WTC11 (cell line): ENCODE measurements at regions not wholly inside any gene's neighbourhood (a gene's known extent, or its start where the extent isn't known, plus 50 kb on each side); places are given as distances from the start of the nearest gene placed in this dataset.

Experiments used
- ATAC-seq: fragments of 200-7000 bp; cut with Tn5 transposase; 2 replicates; pipeline ENCODE4 v1.10.0; 2021; ENCODE audit warnings: mild to moderate bottlenecking, moderate library complexity
- CTCF ChIA-PET: fragments of 300-600 bp; sonication (Branson Sonifier 250); formaldehyde crosslinking; loops from one replicate; lab custom pipeline; 2021; ENCODE audit warnings: antibody characterized with exemption; lab: Charles Lee
- POLR2A ChIA-PET: fragments of 350-600 bp; sonication (Branson Sonifier 250); formaldehyde crosslinking; loops from one replicate; lab custom pipeline; 2021; ENCODE audit warnings: antibody characterized with exemption; lab: Charles Lee
- DNase-seq: peaks from one replicate; pipeline ENCODE4 v3.0.0; 2021; ENCODE audit warnings: low spot score
- H3K27ac Mint-ChIP-seq: 2 replicates; pipeline ENCODE4 v1.8.0; 2021; ENCODE audit warnings: mixed read lengths
- H3K27me3 Mint-ChIP-seq: 2 replicates; pipeline ENCODE4 v1.8.0; 2021; ENCODE audit warnings: low read depth, mild to moderate bottlenecking, moderate library complexity, mixed read lengths
- H3K36me3 Mint-ChIP-seq: 2 replicates; pipeline ENCODE4 v1.8.0; 2021; ENCODE audit warnings: mixed read lengths
- H3K4me1 Mint-ChIP-seq: 2 replicates; pipeline ENCODE4 v1.8.0; 2022; ENCODE audit warnings: mixed read lengths
- H3K4me3 Mint-ChIP-seq: 2 replicates; pipeline ENCODE4 v1.8.0; 2021; ENCODE audit warnings: mild to moderate bottlenecking, moderate library complexity, mixed read lengths
- H3K9me3 Mint-ChIP-seq: 2 replicates; pipeline ENCODE4 v1.8.0; 2021; ENCODE audit warnings: mixed read lengths
- E2F4 ChIP-seq: sonication (generic); formaldehyde crosslinking; IDR thresholded peaks from 2 replicates; pipeline ENCODE4 v1.8.1; 2022; ENCODE audit warnings: low read depth, mild to moderate bottlenecking, moderate library complexity, missing genetic modification reagents, borderline replicate concordance
- ETV6 ChIP-seq: sonication (generic); formaldehyde crosslinking; IDR thresholded peaks from 2 replicates; pipeline ENCODE4 v1.8.1; 2022; ENCODE audit warnings: mild to moderate bottlenecking, missing genetic modification reagents
- GRHL2 ChIP-seq: fragments of 250-450 bp; sonication (Bioruptor Pico); IDR thresholded peaks from 2 replicates; pipeline ENCODE4 v1.8.0; 2022; ENCODE audit warnings: mild to moderate bottlenecking, moderate library complexity; ENCODE audit not compliant: insufficient replicate concordance, severe bottlenecking
- HMGXB4 ChIP-seq: sonication (generic); formaldehyde crosslinking; IDR thresholded peaks from 2 replicates; pipeline ENCODE4 v1.8.1; 2023; ENCODE audit warnings: mild to moderate bottlenecking, moderate library complexity, missing genetic modification reagents
- JAZF1 ChIP-seq: fragments of 250-450 bp; sonication (Bioruptor Pico); IDR thresholded peaks from 2 replicates; pipeline ENCODE4 v1.9.0; 2021; ENCODE audit warnings: moderate library complexity, mild to moderate bottlenecking, inconsistent platforms
- NFATC4 ChIP-seq: fragments of 250-450 bp; sonication (Bioruptor Pico); IDR thresholded peaks from 2 replicates; pipeline ENCODE4 v1.9.0; 2021; ENCODE audit warnings: mild to moderate bottlenecking
- NR3C1 ChIP-seq: sonication (generic); formaldehyde crosslinking; conservative IDR thresholded peaks from 2 replicates; pipeline ENCODE4 v1.8.1; 2023; ENCODE audit warnings: low read depth, mild to moderate bottlenecking, missing genetic modification reagents
- RELA ChIP-seq: sonication (generic); formaldehyde crosslinking; IDR thresholded peaks from 2 replicates; pipeline ENCODE4 v1.8.1; 2022; ENCODE audit warnings: missing genetic modification reagents, mild to moderate bottlenecking, borderline replicate concordance
- RORB ChIP-seq: fragments of 250-450 bp; sonication (Bioruptor Pico); IDR thresholded peaks from 2 replicates; pipeline ENCODE4 v1.9.0; 2021; ENCODE audit warnings: mild to moderate bottlenecking
- SMAD4 ChIP-seq: sonication (generic); formaldehyde crosslinking; IDR thresholded peaks from 2 replicates; pipeline ENCODE4 v1.8.0; 2022; ENCODE audit warnings: mild to moderate bottlenecking, missing genetic modification reagents
- USF1 ChIP-seq: sonication (generic); formaldehyde crosslinking; IDR thresholded peaks from 2 replicates; pipeline ENCODE4 v1.8.0; 2022; ENCODE audit warnings: mild to moderate bottlenecking, missing genetic modification reagents
- ZNF219 ChIP-seq: sonication (generic); formaldehyde crosslinking; IDR thresholded peaks from 2 replicates; pipeline ENCODE4 v1.8.0; 2023; ENCODE audit warnings: missing genetic modification reagents, mild to moderate bottlenecking, borderline replicate concordance
- ZNF317 ChIP-seq: sonication (generic); formaldehyde crosslinking; IDR thresholded peaks from 2 replicates; pipeline ENCODE4 v1.8.1; 2023; ENCODE audit warnings: low read depth, mild to moderate bottlenecking, moderate library complexity, missing genetic modification reagents, borderline replicate concordance
- ZNF532 ChIP-seq: fragments of 250-450 bp; sonication (Bioruptor Pico); IDR thresholded peaks from 2 replicates; pipeline ENCODE4 v1.9.0; 2021; ENCODE audit warnings: mild to moderate bottlenecking, borderline replicate concordance
- TF ChIP-seq, protein P1 (sequence below): fragments of 200-600 bp; IDR thresholded peaks from 2 replicates; pipeline ENCODE4 v1.8.0; 2022; ENCODE audit warnings: antibody characterized with exemption
- TF ChIP-seq, protein P2 (sequence below): sonication (generic); formaldehyde crosslinking; IDR thresholded peaks from 2 replicates; pipeline ENCODE4 v1.8.1; 2023; ENCODE audit warnings: mild to moderate bottlenecking, missing genetic modification reagents
- TF ChIP-seq, protein P3 (sequence below): fragments of 250-450 bp; sonication (Bioruptor Pico); IDR thresholded peaks from 2 replicates; pipeline ENCODE4 v1.8.0; 2021; ENCODE audit warnings: mild to moderate bottlenecking
- TF ChIP-seq, protein P4 (sequence below): sonication (generic); formaldehyde crosslinking; IDR thresholded peaks from 2 replicates; pipeline ENCODE4 v1.8.0; 2023; ENCODE audit warnings: missing genetic modification reagents
- TF ChIP-seq, protein P5 (sequence below): fragments of 250-450 bp; sonication (Bioruptor Pico); IDR thresholded peaks from 2 replicates; pipeline ENCODE4 v2.1.2; 2022; ENCODE audit warnings: mild to moderate bottlenecking, moderate library complexity

GRCh38 chr11:29029452-29029851 is 921.3 kb downstream of the METTL15 start:
- TF ChIP-seq RORB (no peak), ZNF317 (CRISPR knock-in tag) (peak; percentile 97), JAZF1 (CRISPR knock-in tag) (no peak), SMAD4 (CRISPR knock-in tag) (no peak)
- TF ChIP-seq, protein P1, sequence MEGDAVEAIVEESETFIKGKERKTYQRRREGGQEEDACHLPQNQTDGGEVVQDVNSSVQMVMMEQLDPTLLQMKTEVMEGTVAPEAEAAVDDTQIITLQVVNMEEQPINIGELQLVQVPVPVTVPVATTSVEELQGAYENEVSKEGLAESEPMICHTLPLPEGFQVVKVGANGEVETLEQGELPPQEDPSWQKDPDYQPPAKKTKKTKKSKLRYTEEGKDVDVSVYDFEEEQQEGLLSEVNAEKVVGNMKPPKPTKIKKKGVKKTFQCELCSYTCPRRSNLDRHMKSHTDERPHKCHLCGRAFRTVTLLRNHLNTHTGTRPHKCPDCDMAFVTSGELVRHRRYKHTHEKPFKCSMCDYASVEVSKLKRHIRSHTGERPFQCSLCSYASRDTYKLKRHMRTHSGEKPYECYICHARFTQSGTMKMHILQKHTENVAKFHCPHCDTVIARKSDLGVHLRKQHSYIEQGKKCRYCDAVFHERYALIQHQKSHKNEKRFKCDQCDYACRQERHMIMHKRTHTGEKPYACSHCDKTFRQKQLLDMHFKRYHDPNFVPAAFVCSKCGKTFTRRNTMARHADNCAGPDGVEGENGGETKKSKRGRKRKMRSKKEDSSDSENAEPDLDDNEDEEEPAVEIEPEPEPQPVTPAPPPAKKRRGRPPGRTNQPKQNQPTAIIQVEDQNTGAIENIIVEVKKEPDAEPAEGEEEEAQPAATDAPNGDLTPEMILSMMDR, result no peak
- no peaks in the 10 kb centered on the region for H3K27me3 Mint-ChIP-seq
- H3K36me3 Mint-ChIP-seq, result peaks cover 16% of the 10 kb centered on the region
- H3K27ac Mint-ChIP-seq, result no peak overlapping the region
- DNase-seq (no peak), ATAC-seq (no peak)
- no peaks in the 10 kb centered on the region for H3K4me1 Mint-ChIP-seq
- H3K4me3 Mint-ChIP-seq, result no peak overlapping the region
- ChIA-PET CTCF (interaction anchor here (1.2 kb wide), 1 partner anchor 9 kb away, joined by 3 read pairs; no protein-coding TSS in a partner anchor), POLR2A (interaction anchor here (0.6 kb wide), 1 partner anchor 16 kb away, joined by 4 read pairs; no protein-coding TSS in a partner anchor)
- peaks cover 48% of the 10 kb centered on the region for H3K9me3 Mint-ChIP-seq

DNA sequence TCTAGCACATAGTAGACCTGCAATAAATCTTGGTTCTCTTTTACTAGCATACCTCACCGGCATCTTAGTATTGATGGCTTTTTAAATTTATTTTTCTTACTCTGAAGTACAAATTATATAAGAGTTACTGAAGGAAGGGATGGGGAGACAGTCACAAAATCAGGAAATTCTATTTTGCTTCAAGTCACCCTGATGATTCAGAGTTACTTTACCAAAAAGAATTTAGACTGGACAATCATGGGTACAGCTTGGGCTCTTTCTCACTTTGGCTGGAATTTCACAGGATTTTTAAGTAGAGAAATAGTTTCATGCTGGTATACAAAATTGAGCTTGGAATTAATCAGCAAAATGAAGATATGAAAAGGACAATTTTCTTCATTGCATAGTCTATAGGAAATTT is 919.2 kb downstream of the METTL15 start:
- Mint-ChIP-seq H3K36me3 (peaks cover 16% of the 10 kb centered on the region), H3K4me3 (no peak overlapping the region), H3K27me3 (no peaks in the 10 kb centered on the region), H3K27ac (no peak overlapping the region), H3K9me3 (peaks cover 48% of the 10 kb centered on the region), H3K4me1 (no peaks in the 10 kb centered on the region)
- no peak for ATAC-seq
- ChIA-PET POLR2A (interaction anchor here (0.6 kb wide), 1 partner anchor 99 kb away, joined by 4 read pairs; no protein-coding TSS in a partner anchor), CTCF (no interaction called here)
- TF ChIP-seq USF1 (CRISPR knock-in tag) (no peak), RORB (no peak), GRHL2 (CRISPR knock-in tag) (no peak), RELA (CRISPR knock-in tag) (no peak), ZNF219 (CRISPR knock-in tag) (no peak), NFATC4 (CRISPR knock-in tag) (no peak), HMGXB4 (CRISPR knock-in tag) (no peak), ETV6 (CRISPR knock-in tag) (no peak), E2F4 (CRISPR knock-in tag) (no peak), ZNF532 (CRISPR knock-in tag) (no peak), NR3C1 (CRISPR knock-in tag) (no peak)
- TF ChIP-seq, protein P2, sequence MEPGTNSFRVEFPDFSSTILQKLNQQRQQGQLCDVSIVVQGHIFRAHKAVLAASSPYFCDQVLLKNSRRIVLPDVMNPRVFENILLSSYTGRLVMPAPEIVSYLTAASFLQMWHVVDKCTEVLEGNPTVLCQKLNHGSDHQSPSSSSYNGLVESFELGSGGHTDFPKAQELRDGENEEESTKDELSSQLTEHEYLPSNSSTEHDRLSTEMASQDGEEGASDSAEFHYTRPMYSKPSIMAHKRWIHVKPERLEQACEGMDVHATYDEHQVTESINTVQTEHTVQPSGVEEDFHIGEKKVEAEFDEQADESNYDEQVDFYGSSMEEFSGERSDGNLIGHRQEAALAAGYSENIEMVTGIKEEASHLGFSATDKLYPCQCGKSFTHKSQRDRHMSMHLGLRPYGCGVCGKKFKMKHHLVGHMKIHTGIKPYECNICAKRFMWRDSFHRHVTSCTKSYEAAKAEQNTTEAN (CRISPR knock-in tag), result no peak
- TF ChIP-seq, protein P3, sequence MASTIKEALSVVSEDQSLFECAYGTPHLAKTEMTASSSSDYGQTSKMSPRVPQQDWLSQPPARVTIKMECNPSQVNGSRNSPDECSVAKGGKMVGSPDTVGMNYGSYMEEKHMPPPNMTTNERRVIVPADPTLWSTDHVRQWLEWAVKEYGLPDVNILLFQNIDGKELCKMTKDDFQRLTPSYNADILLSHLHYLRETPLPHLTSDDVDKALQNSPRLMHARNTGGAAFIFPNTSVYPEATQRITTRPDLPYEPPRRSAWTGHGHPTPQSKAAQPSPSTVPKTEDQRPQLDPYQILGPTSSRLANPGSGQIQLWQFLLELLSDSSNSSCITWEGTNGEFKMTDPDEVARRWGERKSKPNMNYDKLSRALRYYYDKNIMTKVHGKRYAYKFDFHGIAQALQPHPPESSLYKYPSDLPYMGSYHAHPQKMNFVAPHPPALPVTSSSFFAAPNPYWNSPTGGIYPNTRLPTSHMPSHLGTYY (CRISPR knock-in tag), result no peak
- TF ChIP-seq, protein P4, sequence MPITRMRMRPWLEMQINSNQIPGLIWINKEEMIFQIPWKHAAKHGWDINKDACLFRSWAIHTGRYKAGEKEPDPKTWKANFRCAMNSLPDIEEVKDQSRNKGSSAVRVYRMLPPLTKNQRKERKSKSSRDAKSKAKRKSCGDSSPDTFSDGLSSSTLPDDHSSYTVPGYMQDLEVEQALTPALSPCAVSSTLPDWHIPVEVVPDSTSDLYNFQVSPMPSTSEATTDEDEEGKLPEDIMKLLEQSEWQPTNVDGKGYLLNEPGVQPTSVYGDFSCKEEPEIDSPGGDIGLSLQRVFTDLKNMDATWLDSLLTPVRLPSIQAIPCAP (CRISPR knock-in tag), result no peak
- TF ChIP-seq, protein P5, sequence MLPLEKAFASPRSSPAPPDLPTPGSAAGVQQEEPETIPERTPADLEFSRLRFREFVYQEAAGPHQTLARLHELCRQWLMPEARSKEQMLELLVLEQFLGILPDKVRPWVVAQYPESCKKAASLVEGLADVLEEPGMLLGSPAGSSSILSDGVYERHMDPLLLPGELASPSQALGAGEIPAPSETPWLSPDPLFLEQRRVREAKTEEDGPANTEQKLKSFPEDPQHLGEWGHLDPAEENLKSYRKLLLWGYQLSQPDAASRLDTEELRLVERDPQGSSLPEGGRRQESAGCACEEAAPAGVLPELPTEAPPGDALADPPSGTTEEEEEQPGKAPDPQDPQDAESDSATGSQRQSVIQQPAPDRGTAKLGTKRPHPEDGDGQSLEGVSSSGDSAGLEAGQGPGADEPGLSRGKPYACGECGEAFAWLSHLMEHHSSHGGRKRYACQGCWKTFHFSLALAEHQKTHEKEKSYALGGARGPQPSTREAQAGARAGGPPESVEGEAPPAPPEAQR, result no peak
- no peak for DNase-seq
